NAMALWA (cell line): ENCODE measurements at regions not wholly inside any gene's neighbourhood (a gene's known extent, or its start where the extent isn't known, plus 50 kb on each side); places are given as distances from the start of the nearest gene placed in this dataset.

Source experiments
- DNase-seq: peaks from one replicate; pipeline ENCODE4 v3.0.0-alpha.2; 2015; ENCODE audit warnings: low spot score

GRCh38 chr18:39513186-39513585 is 1947.6 kb upstream of the CELF4 start:
- DNase-seq = no peak

- no peak for DNase-seq
Observed at GRCh38 chr18:39506581-39507330, 1941.2 kb upstream of the CELF4 start.

GRCh38 chr18:39500306-39500705 is 1934.7 kb upstream of the CELF4 start:
- no peak for DNase-seq

GRCh38 chr18:39497821-39498220 is 1932.2 kb upstream of the CELF4 start:
- DNase-seq = no peak

GRCh38 chr18:39496986-39497385 is 1931.4 kb upstream of the CELF4 start:
- no peak for DNase-seq

- no peak for DNase-seq
Observed at GRCh38 chr18:39494211-39494896, 1928.8 kb upstream of the CELF4 start.

- no peak for DNase-seq
Observed at GRCh38 chr18:39491408-39491807, 1925.8 kb upstream of the CELF4 start.

- no peak for DNase-seq
Observed at GRCh38 chr18:39489431-39489830, 1923.8 kb upstream of the CELF4 start.

GRCh38 chr18:39487932-39488331 is 1922.3 kb upstream of the CELF4 start:
- no peak for DNase-seq

- DNase-seq = no peak
Observed at GRCh38 chr18:39486268-39486667, 1920.7 kb upstream of the CELF4 start.

- no peak for DNase-seq
Observed at GRCh38 chr18:39485696-39486095, 1920.1 kb upstream of the CELF4 start.

- no peak for DNase-seq
Observed at GRCh38 chr18:39481281-39481680, 1915.7 kb upstream of the CELF4 start.

GRCh38 chr18:39480494-39481195 is 1915.0 kb upstream of the CELF4 start:
- DNase-seq = no peak

- DNase-seq = no peak
Observed at GRCh38 chr18:39464006-39464405, 1898.4 kb upstream of the CELF4 start.

- no peak for DNase-seq
Observed at GRCh38 chr18:39462436-39462835, 1896.8 kb upstream of the CELF4 start.

GRCh38 chr18:39460136-39460535 is 1894.5 kb upstream of the CELF4 start:
- DNase-seq = no peak

- no peak for DNase-seq
Observed at GRCh38 chr18:39455285-39455684, 1889.7 kb upstream of the CELF4 start.

- no peak for DNase-seq
Observed at GRCh38 chr18:39454866-39455265, 1889.3 kb upstream of the CELF4 start.

GRCh38 chr18:39453882-39454281 is 1888.3 kb upstream of the CELF4 start:
- DNase-seq = no peak

- no peak for DNase-seq
Observed at GRCh38 chr18:39453356-39453755, 1887.8 kb upstream of the CELF4 start.

- DNase-seq = no peak
Observed at GRCh38 chr18:39450958-39451357, 1885.4 kb upstream of the CELF4 start.

GRCh38 chr18:39449566-39449965 is 1884.0 kb upstream of the CELF4 start:
- DNase-seq = no peak

- DNase-seq = no peak
Observed at GRCh38 chr18:39448942-39449341, 1883.3 kb upstream of the CELF4 start.
